Fibroblast of lung (primary cell): ENCODE measurements at regions not wholly inside any gene's neighbourhood (a gene's known extent, or its start where the extent isn't known, plus 50 kb on each side); places are given as distances from the start of the nearest gene placed in this dataset.

Experiments
- DNase-seq, 2 donors: peaks; one replicate each; pipeline versions ENCODE4 v3.0.0 to v3.0.0-alpha.2; 2010; ENCODE audit warnings: low read depth in 2 of 2
- H2AFZ ChIP-seq: 2 replicates; pipeline ENCODE4 v1.5.1; 2012; ENCODE audit warnings: low read length, control low read depth, inconsistent platforms
- H3K27ac ChIP-seq: 2 replicates; pipeline ENCODE4 v1.5.1; 2011; ENCODE audit warnings: low read length, control low read depth; ENCODE audit not compliant: insufficient read depth
- H3K27me3 ChIP-seq: 2 replicates; pipeline ENCODE4 v1.5.1; 2011; ENCODE audit warnings: mild to moderate bottlenecking, low read length; ENCODE audit not compliant: control insufficient read depth, insufficient read depth
- H3K36me3 ChIP-seq: 2 replicates; pipeline ENCODE4 v1.5.1; 2011; ENCODE audit warnings: low read length; ENCODE audit not compliant: control insufficient read depth, insufficient read depth
- H3K4me1 ChIP-seq: 2 replicates; pipeline ENCODE4 v1.5.1; 2011; ENCODE audit warnings: low read length; ENCODE audit not compliant: control insufficient read depth, insufficient read depth; ENCODE audit errors: extremely low read depth
- H3K4me2 ChIP-seq: 2 replicates; pipeline ENCODE4 v1.5.1; 2011; ENCODE audit warnings: low read length, control low read depth; ENCODE audit not compliant: insufficient read depth; ENCODE audit errors: extremely low read depth
- H3K4me3 ChIP-seq, 4 experiments: fragments of 200-600 bp in 1 of 4; sonication (generic) in 1 of 4; replicated peaks in 1 of 4; 2 replicates each; pipeline ENCODE4 v1.5.1; 2011 to 2016; ENCODE audit warnings: low read length in 4 of 4, low read depth in 3 of 4, mild to moderate bottlenecking in 3 of 4, control low read depth in 2 of 4, inconsistent platforms in 1 of 4, mixed read lengths in 1 of 4; ENCODE audit not compliant: insufficient read depth in 1 of 4; ENCODE audit errors: control extremely low read depth in 1 of 4
- H3K79me2 ChIP-seq: 2 replicates; pipeline ENCODE4 v1.5.1; 2012; ENCODE audit warnings: mild to moderate bottlenecking, low read length, inconsistent platforms; ENCODE audit not compliant: control insufficient read depth, insufficient read depth
- H3K9ac ChIP-seq: 2 replicates; pipeline ENCODE4 v1.5.1; 2011; ENCODE audit warnings: mild to moderate bottlenecking, low read length, control low read depth; ENCODE audit not compliant: insufficient read depth
- H3K9me3 ChIP-seq: 2 replicates; pipeline ENCODE4 v1.5.1; 2012; ENCODE audit warnings: low read depth, low read length; ENCODE audit not compliant: control insufficient read depth, insufficient read depth
- H4K20me1 ChIP-seq: 2 replicates; pipeline ENCODE4 v1.5.1; 2011; ENCODE audit warnings: low read length; ENCODE audit not compliant: control insufficient read depth, insufficient read depth; ENCODE audit errors: extremely low read depth
- EZH2 ChIP-seq: IDR thresholded peaks from 2 replicates; pipeline ENCODE4 v1.5.1; 2012; ENCODE audit warnings: low read length, control low read depth, mild to moderate bottlenecking; ENCODE audit errors: missing control alignments
- TF ChIP-seq, protein P1 (sequence below), 2 donors: IDR thresholded peaks in 1 of 2; conservative IDR thresholded peaks in 1 of 2; 1 replicate in 1 of 2; 2 replicates in 1 of 2; pipeline ENCODE4 v1.5.1; 2011 to 2012; ENCODE audit warnings: low read length in 2 of 2, control low read depth in 1 of 2, inconsistent platforms in 1 of 2, low read depth in 1 of 2, mild to moderate bottlenecking in 1 of 2

GRCh38 chr2:221205103-221205673 is 366.9 kb downstream of the EPHA4 start:
- no peak for DNase-seq
- TF ChIP-seq, protein P1, sequence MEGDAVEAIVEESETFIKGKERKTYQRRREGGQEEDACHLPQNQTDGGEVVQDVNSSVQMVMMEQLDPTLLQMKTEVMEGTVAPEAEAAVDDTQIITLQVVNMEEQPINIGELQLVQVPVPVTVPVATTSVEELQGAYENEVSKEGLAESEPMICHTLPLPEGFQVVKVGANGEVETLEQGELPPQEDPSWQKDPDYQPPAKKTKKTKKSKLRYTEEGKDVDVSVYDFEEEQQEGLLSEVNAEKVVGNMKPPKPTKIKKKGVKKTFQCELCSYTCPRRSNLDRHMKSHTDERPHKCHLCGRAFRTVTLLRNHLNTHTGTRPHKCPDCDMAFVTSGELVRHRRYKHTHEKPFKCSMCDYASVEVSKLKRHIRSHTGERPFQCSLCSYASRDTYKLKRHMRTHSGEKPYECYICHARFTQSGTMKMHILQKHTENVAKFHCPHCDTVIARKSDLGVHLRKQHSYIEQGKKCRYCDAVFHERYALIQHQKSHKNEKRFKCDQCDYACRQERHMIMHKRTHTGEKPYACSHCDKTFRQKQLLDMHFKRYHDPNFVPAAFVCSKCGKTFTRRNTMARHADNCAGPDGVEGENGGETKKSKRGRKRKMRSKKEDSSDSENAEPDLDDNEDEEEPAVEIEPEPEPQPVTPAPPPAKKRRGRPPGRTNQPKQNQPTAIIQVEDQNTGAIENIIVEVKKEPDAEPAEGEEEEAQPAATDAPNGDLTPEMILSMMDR (conservative IDR thresholded peaks at IDR 0.05 in 1 of 2, IDR thresholded peaks at IDR 0.05 in 1 of 2; ENCODE audit: low read depth in 1 of 2, low read length in 2 of 2) = no peak
- TF ChIP-seq EZH2 = no peak
- Histone ChIP-seq H3K36me3 (no peaks in the 10 kb centered on the region), H3K27me3 (no peaks in the 10 kb centered on the region), H3K4me1 (no peaks in the 10 kb centered on the region), H4K20me1 (no peaks in the 10 kb centered on the region), H3K9me3 (no peaks in the 10 kb centered on the region), H3K79me2 (no peaks in the 10 kb centered on the region), H3K27ac (no peak overlapping the region), H3K9ac (no peak overlapping the region), H2AFZ (no peak overlapping the region), H3K4me3 (no peak overlapping the region), H3K4me2 (no peak overlapping the region)

DNA sequence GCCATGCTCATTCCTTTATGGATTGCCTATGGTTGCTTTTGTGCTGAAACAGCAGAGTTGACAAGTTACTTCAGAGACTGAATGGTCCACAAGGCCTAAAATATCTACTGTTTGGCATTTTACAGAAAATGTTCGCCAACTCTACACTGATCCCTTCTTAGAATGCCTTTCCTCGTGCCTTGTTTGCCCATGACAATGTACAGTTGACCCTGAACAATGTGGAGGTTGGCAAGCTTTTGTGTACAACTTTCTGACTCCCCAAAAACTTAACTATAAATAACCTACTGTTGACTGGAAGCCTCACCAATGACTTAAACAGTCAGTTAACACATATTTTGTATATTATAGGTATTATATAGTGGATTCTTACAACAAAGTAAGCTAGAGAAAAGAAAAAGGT is 361.4 kb downstream of the EPHA4 start:
- Histone ChIP-seq H3K4me1 (no peaks in the 10 kb centered on the region), H4K20me1 (no peaks in the 10 kb centered on the region), H3K4me2 (no peak overlapping the region), H3K36me3 (no peaks in the 10 kb centered on the region), H3K4me3 (no peak overlapping the region), H3K9me3 (no peaks in the 10 kb centered on the region), H3K27me3 (no peaks in the 10 kb centered on the region), H3K9ac (no peak overlapping the region), H3K79me2 (no peaks in the 10 kb centered on the region), H2AFZ (no peak overlapping the region), H3K27ac (no peak overlapping the region)
- TF ChIP-seq, protein P1 (conservative IDR thresholded peaks at IDR 0.05 in 1 of 2, IDR thresholded peaks at IDR 0.05 in 1 of 2; ENCODE audit: low read depth in 1 of 2, low read length in 2 of 2) = no peak
- TF ChIP-seq EZH2 = no peak
- DNase-seq = no peak

DNA sequence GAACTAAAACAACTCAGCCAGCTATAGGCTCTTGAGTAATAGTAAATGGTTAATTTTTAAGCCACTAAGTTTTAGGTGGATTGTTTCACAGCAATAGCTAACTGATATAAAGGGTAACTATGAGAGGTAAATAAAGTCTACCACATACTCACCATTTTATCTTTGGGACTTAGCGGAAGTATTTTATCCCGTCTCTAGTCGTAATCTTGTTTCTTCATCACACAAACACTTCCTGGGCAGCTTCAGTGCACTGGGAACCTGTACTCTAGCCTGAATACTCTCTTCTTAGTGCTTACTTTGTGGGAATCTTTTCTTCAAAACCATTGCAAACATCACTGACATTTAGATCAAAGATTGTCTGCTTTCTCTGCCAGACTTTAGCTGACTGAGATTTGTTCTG is 360.5 kb downstream of the EPHA4 start:
- no peak overlapping the region for H3K27ac ChIP-seq
- H3K9ac ChIP-seq = no peak overlapping the region
- DNase-seq = no peak
- no peaks in the 10 kb centered on the region for H3K27me3 ChIP-seq
- no peak overlapping the region for H2AFZ ChIP-seq
- no peak overlapping the region for H3K4me2 ChIP-seq
- H3K36me3 ChIP-seq = no peaks in the 10 kb centered on the region
- H3K79me2 ChIP-seq = no peaks in the 10 kb centered on the region
- H4K20me1 ChIP-seq = no peaks in the 10 kb centered on the region
- H3K9me3 ChIP-seq = no peaks in the 10 kb centered on the region
- no peak overlapping the region for H3K4me3 ChIP-seq
- no peaks in the 10 kb centered on the region for H3K4me1 ChIP-seq
- no peak for TF ChIP-seq EZH2
- TF ChIP-seq, protein P1 (conservative IDR thresholded peaks at IDR 0.05 in 1 of 2, IDR thresholded peaks at IDR 0.05 in 1 of 2; ENCODE audit: low read depth in 1 of 2, low read length in 2 of 2) = no peak
